Hypothalamus (tissue), 51 donors: ENCODE measurements at regions not wholly inside any gene's neighbourhood (a gene's known extent, or its start where the extent isn't known, plus 50 kb on each side); places are given as distances from the start of the nearest gene placed in this dataset.

Experiments
- DNase-seq, 51 donors: peaks; one replicate each; lab custom pipeline; 2025; lab: John Stamatoyannopoulos, UW

DNA sequence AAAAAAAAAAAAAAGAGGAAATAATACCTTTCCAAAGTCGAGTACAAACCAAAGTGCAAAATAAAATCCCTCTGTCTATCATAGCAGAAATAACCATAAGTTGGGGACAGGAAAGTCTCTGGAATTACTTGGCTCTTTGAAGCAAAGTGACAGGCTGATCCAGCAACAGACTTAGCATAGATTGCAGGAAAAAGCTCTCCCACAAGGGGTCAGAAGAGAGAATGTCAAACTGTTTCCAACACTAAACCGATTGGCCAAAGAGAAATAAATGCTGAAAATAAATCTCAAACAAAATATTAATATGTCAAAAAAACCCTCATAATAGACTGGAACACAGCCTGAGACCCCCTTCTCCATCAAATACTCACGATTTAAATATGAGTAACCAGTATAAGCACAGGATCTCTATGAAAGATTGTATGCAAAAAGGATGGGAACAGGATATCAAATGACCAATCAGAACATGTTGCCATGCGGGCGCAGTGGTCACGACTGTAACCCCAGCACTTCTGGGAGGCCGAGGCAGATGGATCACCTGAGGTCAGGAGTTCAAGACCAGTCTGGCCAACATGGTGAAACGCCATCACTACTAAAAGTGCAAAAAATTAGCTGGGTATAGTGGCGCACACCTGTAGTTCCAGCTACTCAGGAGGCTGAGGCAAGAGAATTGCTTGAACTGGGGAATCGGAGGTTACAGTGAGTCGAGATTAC is 1000.7 kb upstream of the LRRN3 start:
- no peak for DNase-seq

DNA sequence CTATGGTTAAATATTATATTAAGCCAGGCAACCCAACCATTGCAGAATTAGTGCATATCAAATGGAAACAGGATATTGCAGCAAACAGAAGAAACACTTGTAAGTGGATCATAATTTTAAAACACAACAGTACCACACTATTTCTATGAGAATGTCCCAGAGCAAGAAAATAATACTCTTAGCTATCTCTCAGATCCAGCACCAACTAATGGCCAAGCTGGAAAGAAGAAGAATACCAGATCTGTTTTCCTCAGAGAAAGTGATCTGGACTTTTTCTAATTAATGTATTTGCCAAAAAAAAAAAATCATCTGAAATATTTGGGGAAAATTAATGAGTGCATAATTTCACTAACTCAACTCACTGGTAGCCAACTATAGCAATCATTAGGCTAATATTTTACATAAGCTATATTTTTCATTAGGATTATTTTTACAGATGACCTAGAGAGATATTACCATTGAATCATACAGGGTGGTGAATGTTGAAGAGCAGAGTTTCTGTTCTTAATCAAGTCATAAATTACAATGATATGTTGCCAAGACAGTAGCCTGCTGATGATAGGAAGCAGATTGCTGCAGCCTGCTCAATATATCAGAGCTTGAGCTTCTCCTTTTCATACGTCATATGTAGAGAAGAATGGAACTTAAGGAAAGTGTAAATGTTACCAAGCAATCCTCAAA is 995.4 kb upstream of the LRRN3 start:
- no peak for DNase-seq

DNA sequence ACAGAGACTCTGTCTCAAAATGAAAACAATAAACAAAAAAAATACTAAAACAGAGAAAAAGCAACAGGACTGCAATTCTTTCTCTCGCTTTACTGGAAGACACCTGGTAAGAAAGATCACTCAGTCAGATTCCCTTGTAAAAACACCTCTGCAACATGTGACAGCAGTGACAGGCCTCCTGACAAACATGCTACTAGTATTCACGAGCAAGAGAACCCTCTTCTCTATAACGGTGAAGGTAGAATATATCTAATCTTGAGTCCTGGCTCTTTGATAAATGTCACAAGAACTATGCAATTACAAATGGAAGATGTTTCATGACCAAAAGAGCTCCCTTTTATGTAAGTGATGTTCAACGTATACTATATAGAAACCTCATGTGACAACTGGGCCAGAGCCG is 986.7 kb upstream of the LRRN3 start:
- DNase-seq = no peak

DNA sequence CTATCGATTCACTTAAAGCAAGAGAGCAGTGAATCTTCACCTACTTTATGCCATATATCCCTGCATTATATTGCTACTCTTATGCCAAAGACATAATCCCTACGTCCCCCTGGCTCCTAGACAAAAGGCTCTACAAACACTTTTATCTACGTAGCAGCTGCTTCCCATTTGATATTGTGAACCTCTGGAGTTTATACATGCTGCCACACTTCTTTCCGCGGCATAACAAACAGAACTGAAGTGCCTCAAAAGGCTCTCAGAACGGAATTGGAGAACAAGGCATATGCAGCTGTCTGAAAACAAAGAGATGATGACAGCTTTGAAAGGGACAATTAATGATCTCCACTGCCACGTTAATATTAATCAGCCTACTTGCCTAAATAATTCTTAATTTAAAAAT is 985.6 kb upstream of the LRRN3 start:
- no peak for DNase-seq

DNA sequence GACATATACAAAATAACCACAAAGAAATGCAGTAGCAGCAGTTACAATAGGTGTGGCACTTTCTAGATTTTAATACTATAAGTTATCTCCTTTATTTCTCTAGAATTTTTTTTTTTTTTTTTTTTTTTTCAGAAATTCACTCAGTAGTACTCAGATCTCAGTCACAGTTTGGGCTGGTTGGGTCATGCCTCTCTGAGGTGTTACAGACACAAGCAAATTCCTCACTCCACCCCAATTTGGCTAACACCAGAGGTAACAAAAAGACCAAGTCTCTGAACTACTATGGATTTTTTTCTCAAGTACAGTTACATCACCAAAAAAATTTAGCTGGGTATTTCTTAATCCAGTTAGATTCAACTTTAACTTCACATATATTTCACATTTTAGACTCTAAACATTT is 985.1 kb upstream of the LRRN3 start:
- DNase-seq = no peak

DNA sequence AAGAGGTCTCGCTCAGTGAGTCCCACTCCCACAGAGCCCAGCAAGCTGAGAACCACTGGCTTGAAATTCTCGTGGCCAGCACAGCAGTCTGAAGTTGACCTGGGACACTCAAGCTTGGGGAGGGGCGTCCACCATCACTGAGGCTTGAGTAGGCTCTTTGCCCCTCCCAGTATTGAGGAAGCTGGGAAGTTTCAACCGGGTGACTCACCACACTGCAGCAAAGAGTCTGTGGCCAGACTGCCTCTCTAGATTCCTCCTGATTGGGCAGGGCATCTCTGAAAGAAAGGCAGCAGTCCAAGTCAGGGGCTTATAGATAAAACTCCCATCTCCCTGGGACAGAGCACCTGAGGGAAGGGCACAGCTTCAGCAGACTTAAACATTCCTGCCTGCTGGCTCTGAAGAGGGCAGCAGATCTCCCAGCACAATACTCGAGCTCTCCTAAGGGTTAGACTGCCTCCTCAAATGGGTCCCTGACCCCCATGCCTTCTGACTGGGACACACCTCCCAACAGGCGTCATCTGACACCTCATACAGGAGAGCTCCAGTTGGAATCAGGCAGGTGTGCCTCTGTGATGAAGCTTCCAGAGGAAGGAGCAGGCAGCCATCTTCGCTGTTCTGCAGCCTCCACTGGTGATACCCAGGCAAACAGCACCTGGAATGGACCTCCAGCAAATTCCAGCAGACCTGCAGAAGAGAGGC is 970.9 kb upstream of the LRRN3 start:
- DNase-seq = no peak

DNA sequence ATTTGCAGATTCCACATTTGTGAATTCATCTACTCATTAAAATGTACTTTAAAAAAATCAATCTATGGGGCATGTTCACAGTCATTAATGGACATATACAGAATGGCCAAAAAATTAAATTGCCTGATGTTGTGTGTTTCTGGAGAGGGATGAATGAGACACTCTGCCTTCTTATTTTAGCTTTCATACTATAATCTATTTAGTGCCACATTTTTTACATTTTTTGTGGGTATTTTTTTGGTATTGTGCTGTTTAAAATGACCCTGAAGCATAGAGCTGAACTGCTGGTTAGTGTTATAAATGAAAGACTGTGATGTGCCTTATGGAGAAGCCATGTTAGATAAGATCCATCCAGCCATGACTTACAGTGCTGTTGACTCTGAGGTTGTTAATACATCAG is 961.8 kb upstream of the LRRN3 start:
- no peak for DNase-seq

DNA sequence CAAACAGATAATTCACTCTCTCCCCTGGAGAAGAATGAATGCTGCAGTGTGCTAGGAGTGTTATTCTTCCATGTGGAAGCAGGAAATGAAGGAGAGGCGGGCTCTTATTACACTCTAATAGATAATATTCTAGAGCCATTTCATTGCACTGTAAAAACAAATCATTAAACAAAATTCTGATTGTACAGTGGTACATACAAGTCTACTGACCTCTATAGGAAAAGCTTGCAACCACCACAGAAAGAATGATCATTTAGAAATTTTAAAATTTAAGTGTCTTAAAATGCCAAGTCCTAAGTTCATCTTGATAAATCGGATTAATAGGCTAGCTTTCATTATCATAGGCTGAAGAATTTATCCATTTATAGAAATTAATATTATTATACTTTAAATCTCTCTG is 960.3 kb upstream of the LRRN3 start:
- DNase-seq = no peak

DNA sequence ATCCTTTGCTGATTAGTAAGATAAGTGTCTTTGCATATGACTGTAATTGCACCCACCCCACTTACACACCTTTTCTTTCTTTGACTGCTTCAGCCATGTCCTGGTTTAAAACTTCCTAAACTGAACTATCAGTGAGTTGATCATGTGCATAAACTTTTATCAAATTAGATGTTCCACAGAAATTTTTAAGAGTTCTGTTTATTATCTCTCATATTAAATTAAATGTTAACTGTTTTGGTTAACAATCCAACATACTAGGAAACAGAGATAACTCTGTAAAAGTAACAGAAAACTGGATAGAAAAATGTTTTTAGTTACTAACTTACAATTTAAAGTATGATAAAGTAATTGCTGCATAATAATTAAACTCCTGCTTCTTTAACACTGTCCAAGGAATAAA is 959.6 kb upstream of the LRRN3 start:
- DNase-seq = no peak

DNA sequence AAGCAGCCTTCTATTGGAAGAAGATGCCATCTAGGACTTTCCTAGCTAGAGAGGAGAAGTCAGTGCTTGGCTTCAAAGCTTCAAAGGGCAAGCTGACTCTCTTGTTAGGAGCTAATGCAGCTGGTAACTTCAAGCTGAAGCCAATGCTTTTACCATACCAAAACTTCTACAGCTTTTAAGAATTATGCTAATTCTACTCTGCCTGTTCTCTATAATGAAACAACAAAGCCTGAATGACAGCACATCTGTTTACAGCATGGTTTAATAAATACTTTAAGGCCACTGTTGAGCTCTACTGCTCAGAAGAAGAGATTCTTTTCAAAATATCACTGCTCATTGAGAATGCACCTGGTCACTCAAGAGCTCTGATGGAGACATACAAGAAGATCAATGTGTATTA is 951.9 kb upstream of the LRRN3 start:
- no peak for DNase-seq

DNA sequence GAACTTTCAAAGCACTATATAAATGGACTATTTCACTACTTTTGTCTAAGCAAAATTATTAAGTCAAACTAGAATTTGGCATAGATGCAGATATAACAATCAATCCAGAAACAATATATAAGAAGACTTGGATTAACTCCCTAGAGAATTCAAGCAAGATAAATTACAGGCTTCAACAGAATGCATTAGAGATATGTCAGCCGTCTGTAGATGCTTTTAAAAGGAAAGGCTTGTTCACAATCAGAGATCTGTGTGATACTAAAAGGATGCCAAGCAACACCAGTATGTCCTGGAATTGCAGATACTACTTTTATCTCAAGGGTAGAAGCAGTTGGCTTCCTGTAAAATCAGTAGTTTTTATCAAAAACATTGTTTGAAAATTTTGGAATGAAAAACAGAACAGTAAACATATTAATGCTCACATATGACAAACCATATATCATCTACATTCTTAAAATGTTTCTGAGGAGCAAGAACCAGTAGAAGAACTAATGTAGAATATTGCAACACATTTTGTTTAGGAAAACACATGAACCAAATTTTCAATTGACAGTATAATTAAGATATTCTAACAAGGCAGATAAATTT is 947.9 kb upstream of the LRRN3 start:
- no peak for DNase-seq

DNA sequence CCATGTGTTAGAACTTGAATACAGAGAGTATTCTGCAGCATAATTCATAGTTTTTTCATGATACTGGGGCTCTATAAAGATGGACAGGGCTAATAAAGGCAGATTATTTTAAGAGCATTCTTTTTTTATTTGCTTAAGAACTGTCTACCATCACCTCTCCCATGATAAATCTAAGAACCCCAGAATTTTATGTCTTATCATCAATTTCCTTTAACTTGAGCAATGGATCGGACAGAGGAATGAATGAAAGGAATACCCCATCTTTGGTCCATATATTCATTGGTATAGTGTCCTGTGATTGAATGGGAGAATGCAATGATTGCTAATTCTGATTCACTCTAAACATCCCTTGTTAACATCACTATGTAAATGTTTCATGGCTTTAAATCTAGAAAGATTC is 946.3 kb upstream of the LRRN3 start:
- no peak for DNase-seq

DNA sequence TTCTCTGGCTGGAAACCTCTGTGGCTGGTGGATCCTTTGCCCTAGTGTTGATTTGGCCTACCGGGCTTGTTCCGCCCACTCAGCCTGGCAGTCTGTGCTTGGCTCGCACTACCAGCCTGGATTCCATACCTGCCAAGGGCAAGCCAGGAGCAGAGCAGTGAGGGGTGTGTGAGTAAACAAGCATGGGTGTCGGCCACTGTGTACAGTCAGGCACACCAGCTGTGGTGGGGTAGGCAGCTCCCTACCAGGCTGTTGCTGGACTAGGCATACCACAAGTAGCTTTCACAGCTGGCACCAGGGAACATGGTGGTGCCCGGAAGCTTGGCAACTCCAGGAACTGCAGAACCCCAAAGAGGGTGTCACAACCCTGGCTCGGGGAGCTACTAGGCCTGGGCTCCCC is 942.9 kb upstream of the LRRN3 start:
- DNase-seq = no peak

DNA sequence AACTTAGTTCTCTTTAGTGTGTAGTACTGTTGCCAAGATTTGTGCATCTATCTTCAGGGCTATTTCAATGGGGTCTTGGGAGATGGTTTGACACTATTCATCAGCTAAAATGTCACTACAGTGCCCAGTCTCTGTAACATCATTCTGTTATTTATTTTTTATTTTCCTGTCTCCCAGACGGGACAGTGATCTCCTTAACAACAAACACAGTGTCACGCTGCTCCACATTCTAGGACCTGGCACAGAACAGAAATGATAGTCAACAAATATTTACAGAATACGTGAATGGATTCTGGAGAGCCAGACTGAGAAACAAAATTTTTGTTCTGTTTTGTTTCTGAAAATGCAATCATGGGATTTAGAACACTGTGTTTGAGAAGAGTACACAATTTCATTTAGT is 937.7 kb upstream of the LRRN3 start:
- DNase-seq = no peak

DNA sequence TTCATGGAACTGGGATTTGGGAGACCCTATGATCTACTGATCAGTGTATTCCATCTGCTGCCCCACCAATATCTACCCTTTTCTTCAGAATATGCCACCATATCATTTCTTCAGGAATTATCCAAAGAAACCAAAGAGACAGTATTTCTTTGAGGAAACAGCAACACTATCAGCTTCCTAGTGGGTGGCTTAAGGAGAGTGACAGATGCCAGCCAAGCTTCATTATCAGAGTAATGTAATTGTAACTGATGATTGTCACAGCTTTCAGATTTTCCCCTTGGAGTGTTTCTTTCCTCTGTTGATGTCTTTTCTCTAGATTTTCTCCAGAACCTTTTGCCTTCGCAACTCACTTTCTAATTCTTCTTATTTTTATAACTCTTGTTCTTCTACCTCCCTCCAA is 934.4 kb upstream of the LRRN3 start:
- no peak for DNase-seq

DNA sequence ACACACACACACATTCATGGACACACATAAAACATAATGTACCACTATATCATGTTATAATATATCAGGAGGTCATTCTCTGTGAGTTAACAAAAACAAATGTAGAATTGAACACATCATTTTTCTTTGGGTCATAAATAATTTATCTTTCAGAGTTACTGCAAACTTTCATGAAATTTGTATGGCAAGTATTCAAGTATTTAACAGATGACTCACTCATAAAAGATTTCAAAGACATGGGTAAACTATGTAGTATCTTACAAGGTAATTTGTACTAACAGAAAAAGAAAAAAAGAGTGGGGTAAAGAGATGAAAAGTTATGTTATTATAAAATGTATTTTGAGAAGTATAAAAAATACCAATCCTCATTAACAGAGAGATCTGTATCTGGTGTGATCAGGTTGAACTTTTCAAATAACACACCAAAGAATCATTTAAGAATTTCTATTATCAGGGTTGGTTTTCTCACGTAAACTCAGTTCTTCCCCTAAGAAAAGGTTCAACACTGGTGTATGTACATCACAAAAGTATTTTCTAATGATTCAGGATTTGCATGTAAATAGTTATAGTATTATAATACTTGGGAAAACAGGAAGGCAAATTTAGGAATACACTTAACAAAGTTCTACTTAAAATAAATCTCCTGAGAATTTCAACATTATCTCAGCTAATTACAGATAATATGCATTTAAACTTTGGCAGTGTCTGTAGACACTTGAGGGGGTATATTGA is 933.1 kb upstream of the LRRN3 start:
- no peak for DNase-seq

DNA sequence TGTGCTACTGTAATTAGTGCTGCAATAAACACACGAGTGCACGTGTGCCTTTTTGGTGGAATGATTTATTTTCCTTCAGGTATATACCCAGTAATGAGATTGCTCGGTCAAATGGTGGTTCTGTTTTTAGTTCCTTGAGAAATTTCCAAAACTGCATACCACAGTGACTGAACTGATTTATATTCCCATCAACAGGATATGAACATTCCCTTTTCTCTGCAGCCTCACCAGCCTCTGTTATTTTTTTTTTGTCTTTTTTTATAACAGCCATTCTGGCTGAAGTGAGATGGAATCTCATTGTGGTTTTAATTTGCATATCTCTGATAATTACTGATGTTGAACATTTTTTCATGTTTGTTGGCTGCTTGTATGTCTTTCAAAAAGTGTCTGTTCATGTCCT is 922.9 kb upstream of the LRRN3 start:
- no peak for DNase-seq

DNA sequence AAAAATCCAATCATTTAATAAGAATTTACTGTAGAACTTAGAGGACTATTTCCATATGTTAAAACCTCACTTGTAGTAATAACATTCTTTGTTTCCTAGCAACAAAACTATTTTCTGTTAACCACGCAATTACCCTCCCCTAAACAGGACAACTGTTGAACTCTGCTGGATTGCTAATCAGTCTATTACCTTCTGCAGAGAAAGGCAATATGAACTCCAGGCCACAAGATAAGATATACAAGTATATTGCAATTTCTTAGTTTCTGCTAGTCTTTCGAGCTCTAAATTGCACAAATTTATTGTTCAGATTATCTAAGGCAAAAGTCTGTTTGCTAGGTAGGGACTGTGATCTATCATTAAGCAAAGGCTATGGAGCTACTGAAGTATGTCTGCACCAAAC is 920.1 kb upstream of the LRRN3 start:
- no peak for DNase-seq

DNA sequence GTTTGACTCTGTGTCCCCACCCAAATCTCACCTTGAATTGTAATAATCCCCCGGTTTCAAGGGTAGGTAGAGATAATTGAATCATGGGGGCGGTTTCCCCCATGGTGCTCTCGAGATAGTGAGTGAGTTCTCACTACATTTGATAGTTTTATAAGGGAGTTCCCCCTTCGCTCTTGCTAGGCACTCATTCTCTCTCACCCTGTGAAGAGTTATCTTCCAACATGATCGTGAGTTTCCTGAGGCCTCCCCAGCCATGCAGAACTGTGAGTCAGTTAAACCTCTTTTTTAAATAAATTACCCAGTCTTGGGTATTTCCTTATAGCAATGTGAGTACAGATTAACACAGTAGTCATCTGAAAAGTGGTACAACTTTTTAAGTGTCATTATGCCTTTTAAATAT is 913.5 kb upstream of the LRRN3 start:
- no peak for DNase-seq

DNA sequence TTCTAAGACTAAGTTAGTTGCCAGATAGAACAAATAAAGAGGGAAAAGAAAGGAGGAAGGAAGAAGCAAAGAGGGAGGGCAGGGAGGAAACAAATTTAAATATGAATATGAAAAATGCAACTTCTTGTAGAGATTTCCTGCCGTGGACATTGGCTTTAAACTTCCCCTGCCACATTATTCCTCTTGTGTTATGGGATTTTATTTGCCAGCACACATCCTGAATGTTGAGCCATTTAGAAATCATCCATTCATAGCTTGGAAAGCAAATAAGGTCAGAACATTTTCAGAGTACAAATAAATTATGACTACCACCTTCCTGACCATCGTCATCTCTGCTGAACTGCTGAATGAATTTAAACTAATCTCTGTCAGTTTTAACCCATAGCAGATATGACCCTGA is 911.9 kb upstream of the LRRN3 start:
- no peak for DNase-seq

DNA sequence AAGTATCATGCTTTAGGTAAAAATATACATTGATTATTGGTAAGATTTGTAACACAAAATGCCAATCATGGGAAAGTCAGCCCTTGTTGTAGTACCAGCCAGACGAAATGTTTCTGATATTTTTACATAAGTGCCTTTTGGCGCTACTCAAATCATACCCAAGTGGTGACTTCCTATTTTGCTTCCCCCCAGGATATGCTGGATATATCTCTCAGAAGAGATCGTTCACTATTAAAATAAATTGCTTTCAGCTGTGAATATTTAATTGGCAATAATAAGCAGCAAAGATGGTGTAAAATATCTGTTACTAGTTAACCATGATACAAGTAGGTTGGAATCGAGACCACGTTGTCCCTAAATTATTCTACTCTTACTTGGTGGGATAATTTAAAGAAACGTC is 909.2 kb upstream of the LRRN3 start:
- no peak for DNase-seq
